ENCODE measurements at regions not wholly inside any gene's neighbourhood (a gene's known extent, or its start where the extent isn't known, plus 50 kb on each side); places are given as distances from the start of the nearest gene placed in this dataset.

- no peak for TF ChIP-seq CTCF (IDR thresholded peaks at IDR 0.05)
- no peak for TF ChIP-seq JUND (IDR thresholded peaks at IDR 0.05)
- no peak for TF ChIP-seq EP300 (IDR thresholded peaks at IDR 0.05; ENCODE audit: borderline replicate concordance in 1 of 2, low read depth in 1 of 2, low read length in 1 of 2)
- no peak for TF ChIP-seq FOXM1 (IDR thresholded peaks at IDR 0.05; ENCODE audit: low read depth)
- TF ChIP-seq TAF1 (IDR thresholded peaks at IDR 0.05; ENCODE audit: borderline replicate concordance, low read depth, low read length) = no peak
- TF ChIP-seq ZBTB33 (IDR thresholded peaks at IDR 0.05; ENCODE audit: borderline replicate concordance, low read depth) = no peak
- TF ChIP-seq NRF1 (IDR thresholded peaks at IDR 0.05; ENCODE audit: low read depth, low read length) = no peak
- no peak for TF ChIP-seq TEAD4 (IDR thresholded peaks at IDR 0.05; ENCODE audit: borderline replicate concordance, insufficient read depth)
- TF ChIP-seq POLR2AphosphoS5 (IDR thresholded peaks at IDR 0.05; ENCODE audit: low read depth, low read length) = no peak
- no peak for TF ChIP-seq REST (IDR thresholded peaks at IDR 0.05; ENCODE audit: low read depth, low read length)
- TF ChIP-seq NFIC (IDR thresholded peaks at IDR 0.05; ENCODE audit: borderline replicate concordance) = no peak
- TF ChIP-seq USF2 (IDR thresholded peaks at IDR 0.05; ENCODE audit: borderline replicate concordance, low read depth, low read length) = no peak
These were observed 75.9 kb upstream of the RPL34 start for GRCh38 chr4:108544481-108544880.
